Stimulated activated CD4-positive, alpha-beta T cell treated with anti-CD3 and anti-CD28 coated beads, TNF-alpha, amount 100 ng/mL, for 4 hours (primary cell): ENCODE measurements at regions not wholly inside any gene's neighbourhood (a gene's known extent, or its start where the extent isn't known, plus 50 kb on each side); places are given as distances from the start of the nearest gene placed in this dataset.
A peak's percentile ranks its signal among the peaks of the same experiment; 100 is the strongest.

Experiments used
- DNase-seq, 3 experiments: peaks; one replicate each; pipeline ENCODE4 v3.0.0-alpha.2; 2020; ENCODE audit warnings: low read depth in 3 of 3

DNA sequence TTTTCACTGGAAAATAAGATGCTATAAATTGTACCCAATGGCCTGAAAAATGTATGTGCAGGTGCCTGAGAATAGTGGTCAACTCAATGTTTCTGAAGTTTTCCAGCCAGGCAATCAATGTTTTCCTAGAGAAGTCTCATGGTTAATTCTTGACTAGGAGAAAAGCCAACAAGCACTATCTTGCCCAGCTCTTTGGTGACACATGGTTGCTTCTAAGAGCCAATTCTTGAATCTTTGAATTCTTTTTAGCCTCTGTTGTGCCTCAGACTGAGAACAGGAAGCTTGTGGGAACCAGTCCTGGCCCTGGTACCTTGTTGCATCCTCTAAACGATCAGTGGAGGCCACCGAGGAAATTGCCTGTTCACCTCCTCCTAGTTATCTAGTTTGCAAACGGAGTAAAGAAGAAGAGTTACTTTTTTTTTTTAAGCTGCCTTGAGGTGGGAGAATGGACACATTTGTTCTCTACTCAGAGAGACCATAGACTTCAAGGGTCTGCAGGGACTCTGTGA, 144.0 kb upstream of the MKLN1 start:
- DNase-seq: no peak

DNA sequence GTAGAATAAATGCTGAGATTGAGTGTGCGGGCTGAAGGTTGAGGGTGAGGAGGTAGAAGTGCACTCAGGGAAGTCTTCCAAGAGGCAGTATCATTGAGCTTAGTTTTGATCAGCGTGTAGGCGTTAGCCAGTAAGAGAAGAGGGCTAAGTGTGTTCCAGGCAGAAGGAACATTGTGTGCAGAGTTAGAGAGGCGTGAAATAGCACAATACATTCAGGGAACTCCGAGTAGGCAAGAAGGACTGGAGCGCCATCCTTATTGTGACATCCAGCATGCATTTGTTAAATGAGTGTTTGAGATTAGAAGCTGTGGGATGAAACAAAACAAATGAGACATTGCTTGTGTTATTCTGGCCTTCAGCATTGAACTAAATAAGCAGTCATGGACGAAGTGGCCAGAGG, 140.9 kb upstream of the MKLN1 start:
- DNase-seq: no peak

DNA sequence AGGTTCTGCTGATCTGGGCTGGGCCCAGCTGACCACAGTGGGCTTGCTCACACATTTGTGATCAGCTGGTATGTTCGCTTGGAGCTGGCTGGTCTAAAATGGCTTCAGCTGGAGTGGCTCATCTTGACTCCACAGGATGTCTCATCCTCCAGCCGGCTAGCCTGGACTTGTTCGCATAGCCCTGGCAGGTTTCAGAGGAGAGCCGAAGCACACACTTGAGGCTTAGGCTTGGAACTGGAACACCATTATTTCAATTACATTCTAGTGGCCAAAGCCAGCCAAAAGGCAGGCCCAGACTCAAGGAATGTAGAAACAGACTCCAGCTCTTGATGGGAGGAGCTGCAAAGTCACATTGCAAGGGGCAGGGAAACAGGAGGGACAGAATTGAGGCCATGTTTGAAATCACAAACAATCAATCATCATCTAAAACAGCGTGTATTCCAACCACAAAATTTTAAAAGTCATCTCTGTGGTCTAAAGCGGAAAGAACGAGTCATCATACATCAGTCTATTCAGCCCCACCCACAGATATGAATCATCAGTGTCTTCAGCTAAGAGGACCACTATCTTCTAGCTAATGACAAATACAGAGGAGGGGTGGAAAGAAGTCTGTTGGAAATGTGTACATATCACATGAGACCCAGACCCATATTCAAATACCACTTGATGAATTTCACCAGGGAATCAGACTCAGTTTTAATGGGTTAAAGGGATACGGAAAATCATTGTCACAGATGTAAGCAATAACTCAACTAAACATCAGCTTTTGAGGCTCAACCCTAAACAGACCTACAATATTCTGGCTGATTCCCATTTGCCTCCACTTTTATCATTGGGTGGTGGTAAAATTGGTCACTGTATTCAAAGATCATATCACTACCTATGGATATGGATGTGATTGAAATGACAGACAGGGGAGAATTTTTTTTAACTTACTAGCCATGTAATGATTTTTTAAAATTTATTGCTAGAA, 139.0 kb upstream of the MKLN1 start:
- DNase-seq: peak; percentile 21 to 33 (median 24)

DNA sequence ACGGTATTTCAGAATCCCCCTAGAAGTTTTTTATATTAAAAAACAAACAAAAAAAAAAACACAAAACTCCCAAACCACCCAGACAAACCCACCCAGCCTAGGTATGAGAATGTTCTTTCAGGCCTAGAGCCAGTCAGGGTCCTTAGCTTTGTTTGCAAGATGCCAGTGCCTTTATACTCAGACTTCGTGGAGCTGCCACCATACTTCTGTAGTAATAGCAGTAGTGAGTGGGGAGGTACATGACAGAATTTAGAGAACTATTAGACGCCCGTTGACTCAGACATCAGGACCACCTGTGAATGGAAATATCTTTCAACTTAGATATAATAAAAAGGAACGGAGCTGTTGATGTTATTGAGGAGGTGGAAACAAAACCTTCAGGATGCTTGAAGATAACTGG, 138.2 kb upstream of the MKLN1 start:
- no peak for DNase-seq

DNA sequence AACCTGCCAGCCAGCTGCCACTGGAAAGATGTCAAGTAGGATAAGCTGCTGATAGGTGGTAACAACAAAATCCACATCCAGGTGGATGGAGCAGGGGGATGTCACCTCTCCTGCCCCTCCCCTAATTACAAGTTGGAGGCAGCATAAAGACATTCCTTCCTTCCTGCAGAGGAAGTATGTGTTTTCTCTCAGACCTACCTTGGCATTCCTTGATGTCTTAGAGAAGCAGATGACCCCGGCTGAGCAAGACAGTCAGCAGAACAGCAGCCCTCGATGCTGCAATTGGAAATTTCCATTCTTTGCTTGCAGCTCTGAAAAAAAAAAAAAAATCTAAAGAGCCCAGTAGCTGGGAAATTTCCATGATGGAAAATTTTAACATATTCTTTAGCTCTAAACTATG, 137.5 kb upstream of the MKLN1 start:
- no peak for DNase-seq

DNA sequence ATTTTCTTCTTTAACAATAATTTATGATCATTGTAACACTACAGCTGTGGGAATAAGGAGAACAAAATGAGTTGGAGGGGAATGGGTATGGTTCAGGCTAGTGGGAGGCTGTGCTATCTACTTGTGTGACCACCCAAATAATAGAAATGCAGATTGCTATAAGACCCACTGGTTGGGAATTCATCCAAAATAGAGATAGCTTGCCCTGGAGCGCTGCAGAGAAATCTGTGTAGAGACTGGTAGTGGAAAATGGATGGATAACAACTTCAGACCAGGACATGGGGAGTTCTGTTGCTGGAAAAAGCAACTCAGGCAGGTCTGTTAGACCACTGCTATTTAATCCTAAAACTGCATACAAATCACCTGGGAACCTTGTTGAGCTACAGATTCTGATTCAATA, 137.1 kb upstream of the MKLN1 start:
- DNase-seq: no peak

DNA sequence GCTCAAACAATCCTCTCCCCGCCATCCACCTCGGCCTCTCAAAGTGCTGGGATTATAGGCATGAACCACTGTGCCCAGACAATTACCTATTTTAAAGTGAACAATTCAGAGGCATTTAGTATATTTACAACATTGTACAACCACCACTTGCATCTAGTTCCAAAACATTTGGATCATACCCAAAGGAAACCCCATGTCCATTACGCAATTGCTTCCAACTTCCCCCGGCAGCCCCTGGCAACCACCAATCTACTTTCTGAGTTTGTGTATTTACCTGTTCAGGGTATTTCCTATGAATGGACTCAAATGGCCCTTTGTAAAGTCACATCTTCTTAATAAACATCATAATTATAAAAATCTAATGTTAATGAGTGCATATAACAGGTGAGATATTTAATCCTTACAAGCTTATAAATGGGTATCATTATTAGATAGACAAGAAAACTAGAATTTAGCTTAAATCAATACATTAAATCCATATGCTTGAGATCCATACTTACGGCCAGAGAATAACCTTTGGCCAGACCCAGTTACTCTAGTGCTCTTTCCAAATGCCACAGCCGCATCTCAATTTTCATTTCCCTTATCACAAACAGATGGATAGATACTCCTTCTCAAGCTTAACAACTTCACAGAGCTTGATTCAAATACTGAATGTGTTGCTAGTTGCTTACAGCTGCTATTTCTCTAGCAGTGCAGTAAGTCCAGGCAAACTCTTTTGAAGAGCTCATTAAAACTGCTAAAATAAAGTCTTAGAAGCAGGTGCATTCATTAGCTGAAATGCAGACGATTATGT, 133.4 kb upstream of the MKLN1 start:
- no peak for DNase-seq

DNA sequence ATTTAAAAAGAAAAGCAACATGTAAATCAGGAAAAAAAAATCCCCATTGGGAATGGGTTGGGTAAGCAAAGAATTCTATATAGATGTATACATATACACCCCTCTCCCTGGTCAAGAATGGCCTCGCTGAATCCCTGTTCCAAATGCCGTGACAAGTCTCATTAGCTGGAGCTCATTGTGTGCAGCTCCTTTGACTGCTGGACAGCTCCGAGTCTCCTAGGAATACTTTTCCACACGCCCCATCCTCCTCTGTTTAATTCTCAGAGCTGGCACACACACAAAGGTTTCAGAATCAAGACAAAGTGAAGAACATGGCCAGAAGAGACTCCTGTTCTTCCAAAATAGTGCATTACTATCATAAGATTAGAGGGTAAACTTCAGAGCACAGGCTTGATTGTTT, 130.9 kb upstream of the MKLN1 start:
- DNase-seq: no peak

DNA sequence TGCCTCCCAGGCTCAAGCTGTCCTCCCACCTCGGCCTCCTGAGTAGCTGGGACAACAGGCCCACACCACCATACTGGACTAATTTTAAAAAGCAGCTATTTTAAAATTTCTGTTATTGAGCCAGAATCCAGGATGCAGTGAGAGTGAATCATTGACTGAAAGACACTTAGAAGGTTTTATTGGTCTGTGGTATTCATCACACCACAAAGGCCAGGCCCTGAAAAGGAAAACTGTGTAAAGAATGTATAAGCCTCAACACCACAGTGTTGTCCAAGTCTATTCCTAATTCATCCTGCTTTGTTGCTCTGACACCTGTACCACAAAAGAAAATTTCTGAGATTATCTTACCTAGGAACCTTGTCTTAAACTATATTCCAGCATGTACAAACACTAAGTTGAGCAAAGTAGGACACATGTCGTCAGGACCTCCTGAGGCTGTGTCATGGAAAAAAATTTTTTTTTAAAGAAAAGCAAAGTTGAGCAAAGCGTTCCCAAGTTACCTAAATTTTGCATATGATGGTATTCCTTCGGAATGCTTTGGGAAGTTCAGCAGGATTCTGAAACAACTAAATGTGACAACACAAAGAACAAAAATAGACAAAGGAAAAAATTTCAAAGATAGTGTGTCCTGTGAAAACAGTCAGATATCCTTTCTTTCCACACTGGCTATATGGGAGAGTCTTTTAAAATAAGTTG, 129.6 kb upstream of the MKLN1 start:
- no peak for DNase-seq

DNA sequence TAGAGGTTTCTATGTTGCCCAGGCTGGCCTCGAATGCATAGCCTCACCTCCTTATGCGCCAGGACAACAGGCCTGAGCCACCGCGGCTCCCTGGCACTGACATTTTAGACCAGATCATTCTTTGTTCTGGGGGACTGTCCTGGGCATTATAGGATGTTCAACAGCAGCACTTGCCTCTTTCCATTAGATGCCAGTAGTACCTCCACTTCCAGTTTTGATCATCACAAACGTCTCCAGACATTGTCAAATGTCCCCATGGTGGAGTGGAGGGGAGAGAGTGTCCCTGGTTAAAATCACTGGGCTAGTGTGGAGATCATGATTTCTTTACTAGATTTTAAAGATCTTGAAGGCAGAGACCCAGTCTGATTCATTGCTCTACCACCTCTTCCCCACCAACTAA, 125.2 kb upstream of the MKLN1 start:
- DNase-seq: no peak

DNA sequence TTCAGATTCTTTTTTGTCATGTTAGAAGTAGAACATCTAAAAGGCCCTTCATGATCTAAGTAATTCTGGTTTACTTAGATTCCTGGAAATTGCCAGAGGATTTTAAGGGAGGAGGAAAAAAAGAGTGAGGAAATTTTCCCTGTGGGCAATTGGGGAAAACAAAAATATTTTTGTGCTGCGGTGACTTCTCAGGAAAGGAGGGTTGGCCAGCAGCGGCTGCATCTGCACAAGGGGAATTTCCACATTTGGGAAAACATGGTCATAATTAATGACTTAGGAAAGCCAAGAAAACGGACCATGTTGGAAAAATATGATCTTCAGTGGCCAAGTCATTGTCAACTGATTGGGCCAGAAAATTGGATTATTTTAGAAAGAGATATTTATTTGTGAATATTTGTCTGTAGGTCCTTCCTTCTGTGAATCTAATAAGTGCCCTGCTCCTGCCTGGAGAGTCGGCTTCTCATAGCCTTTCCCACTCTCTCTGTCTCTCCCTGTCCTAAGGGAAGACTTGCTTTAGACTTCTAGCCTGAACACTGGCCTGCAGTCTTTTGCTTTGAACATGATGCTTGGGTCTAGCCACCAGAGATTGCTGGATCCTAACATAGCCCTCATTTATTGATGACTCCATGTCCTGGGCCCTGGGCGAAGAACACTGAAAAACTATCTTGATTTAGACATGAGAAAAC, 124.2 kb upstream of the MKLN1 start:
- no peak for DNase-seq

DNA sequence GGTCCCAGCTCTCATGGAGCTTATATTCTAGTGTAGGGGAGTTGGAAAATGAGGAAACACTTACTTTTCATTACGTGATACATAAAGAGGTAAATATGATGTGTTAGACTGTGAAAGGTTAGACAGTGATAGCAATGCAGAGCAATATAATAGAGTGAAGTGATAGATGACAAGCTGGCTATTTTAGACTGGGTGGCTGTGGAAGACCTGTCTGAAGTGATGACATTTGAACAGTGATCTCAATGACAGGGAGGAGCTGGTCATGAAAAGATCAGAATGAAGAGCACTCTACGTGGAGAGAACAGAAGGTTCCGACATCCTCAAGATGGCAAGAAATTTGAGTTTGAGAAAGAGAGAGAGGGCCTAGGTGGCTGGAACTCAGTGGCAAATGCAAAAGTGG, 118.9 kb upstream of the MKLN1 start:
- no peak for DNase-seq

DNA sequence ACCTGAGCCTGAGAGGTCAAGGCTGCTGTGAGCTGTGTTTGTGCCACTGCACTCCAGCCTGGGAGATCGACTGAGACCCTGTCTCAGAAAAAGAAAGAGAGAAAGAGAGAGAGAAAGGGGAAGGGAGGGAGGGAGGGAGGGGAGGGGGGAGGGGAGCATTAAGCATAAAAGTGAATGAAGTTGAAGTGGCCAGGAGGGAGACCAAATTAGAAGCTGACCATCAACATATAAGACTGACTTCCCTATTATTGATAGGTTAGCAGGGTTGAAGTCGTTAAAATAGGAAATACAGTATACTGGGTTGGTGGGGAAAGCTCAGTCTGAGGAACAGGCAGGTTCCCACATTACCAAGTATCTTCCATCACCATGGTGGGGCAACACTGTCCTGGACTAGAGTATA, 117.1 kb upstream of the MKLN1 start:
- no peak for DNase-seq

DNA sequence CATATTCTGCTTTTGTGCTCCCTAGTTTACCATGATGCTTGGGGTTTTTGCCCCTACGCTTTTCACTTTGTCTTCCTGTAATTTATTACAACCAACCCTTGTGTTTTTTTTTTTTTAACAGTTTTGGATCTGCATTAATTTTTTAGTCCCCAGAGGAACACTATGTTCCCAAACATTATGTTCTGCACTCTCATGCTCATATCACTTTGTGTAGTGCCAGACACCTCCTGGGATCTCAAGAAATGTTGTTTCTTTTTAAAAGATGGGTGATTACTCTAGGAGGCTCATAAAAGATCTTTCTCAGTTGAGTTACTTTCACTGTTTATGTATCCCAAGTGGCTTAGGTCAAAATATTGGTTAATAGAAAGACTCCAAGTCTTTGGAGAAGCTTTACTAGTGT, 116.2 kb upstream of the MKLN1 start:
- no peak for DNase-seq

DNA sequence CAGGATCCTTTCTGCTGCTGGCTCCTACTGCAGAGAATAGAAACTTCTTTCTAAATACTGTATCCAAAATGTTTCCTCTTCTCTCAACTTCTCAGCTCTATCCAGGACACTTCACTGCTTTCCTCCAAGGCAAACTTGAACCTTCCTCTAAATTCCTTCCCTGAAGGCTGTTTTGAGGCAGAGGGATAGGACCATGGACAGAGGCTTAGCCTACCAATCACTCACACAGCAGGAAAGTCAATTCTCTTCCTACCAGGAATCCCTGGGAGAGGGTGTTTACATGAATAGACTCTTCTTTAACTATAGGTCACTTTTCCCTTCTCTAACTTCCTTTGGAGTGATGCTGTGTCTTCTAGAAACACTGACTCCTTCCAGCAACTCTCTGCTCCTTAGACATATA, 115.6 kb upstream of the MKLN1 start:
- DNase-seq: no peak

DNA sequence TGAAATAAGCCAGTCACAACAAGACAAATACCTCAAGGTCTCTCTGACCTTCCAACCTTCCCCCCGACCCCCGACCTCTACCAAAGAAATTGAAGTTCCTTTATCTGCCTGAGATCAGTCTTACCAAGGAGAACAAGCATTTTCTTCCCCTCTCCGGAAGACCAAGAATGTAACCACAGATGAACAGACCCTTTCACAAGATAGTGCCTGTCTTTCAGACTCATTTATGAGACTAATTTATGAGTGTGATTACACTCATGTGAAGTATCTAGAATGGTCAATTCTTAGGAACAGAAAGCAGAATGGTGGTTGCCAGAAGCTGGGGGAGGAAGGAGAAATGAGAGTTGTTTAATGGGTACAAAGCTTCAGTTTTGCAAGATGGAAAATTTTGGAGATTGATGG, 108.9 kb upstream of the MKLN1 start:
- no peak for DNase-seq

DNA sequence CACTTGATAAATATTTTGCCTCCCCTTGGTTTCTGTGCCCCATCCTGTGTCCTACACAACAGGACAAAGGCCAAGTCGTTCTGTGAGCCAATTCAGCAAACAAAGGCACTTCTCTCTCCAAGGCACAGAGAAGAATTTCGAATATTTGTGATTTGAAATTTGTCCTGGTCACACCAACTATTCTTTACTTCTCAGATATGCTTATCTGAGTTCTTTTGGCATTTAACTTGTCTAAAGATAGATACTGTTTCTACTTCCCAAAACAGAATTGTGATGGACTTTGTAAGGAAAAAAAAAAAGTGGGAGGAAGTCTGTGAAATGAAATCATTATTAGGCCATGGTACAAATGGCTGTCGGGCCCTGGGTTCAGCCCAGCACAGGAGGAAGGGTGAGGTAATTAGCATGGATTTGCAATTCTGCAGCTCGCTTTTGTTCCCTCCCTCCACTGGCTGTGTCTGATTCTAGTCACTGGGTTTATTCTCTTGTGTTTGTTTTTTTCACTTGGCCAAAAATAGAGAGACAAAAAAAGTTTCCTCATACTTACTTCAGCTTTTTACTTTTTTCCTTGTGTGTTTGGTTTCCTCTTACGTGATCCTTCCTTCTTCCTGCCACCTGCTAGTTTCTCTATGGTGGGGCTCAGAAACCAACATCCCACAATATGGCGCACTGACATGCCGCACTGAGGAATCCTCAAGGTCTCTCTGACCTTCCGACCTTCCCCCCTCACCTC, 108.2 kb upstream of the MKLN1 start:
- no peak for DNase-seq

DNA sequence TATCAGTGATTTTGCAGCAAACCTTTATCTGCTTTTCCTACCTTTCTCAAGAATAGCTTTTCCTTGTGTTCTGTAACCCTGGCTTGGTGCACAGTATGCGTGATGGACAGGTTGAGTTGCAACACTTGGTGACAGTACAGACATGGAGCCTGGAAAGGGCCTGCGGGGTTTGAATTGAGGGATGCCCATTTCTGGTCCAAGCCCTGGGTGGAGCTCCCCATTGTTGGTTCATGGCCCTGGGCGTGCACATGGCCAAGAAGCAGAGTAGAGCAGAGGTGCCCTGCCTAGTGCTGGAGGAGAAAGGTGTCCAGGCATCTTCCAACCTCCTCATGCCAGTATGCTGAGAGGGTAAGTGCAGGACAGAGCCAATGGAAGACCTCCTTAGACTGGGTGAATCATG, 106.6 kb upstream of the MKLN1 start:
- no peak for DNase-seq

DNA sequence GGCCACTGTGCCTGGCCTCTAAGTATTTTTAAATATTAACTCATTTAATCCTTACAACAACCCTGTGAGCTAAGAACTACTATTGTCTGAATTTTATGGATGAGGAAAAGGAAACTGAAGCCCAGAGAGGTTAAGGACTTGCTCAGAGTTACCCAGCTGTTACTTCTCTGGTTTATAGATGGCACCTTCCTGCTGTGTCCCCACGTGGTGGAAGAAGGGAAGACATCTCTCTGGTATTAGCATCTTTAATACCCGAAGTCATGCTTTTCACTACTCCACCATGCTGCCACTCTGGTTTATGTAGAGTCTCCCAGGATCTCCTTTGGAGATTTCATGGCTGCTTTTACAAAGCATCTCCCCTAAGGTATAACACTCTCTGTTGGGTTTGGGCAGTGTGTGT, 105.5 kb upstream of the MKLN1 start:
- DNase-seq: no peak

DNA sequence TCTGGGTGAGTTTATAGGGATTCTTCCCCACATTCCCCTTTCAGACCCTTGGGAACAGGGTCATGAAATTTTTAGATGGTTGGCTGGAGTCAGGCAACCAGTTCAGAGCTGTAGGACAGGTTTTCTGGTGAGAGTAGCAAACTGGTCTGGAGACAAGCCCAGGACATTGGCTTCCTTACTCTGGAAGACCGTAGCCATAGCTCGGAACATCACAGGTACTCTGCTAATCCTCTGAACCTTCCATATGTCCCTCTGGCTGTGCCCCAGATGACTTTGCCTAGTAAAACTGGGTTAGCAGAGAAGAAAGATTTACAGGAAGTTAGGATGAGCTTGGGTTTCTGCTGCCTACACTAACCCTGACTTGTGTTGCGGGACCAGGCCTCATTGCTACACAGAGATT, 104.5 kb upstream of the MKLN1 start:
- DNase-seq: no peak

DNA sequence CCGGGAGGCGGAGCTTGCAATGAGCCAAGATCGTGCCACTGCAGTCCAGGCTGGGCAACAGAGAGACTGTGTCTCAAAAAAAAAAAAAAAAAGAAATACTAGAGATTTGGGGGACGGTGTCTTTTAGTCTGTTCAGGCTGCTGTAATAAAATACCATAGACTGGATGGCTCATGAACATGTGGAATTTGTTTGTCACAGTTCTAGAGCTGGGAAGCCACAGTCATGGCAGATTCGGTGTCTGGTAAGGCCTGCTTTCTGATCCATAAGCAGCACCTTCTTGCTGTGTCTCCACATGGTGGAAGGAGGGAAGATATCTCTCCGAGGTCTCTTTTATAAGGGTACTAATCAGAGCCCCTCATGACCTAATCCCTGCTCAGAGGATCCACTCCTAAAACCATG, 102.7 kb upstream of the MKLN1 start:
- no peak for DNase-seq
